Hepatocyte (in vitro differentiated cells): ENCODE measurements at regions not wholly inside any gene's neighbourhood (a gene's known extent, or its start where the extent isn't known, plus 50 kb on each side); places are given as distances from the start of the nearest gene placed in this dataset.

ENCODE experiments used
- DNase-seq: peaks from one replicate; pipeline ENCODE4 v3.0.0-alpha.2; 2016; ENCODE audit warnings: low spot score
- H2AFZ ChIP-seq: fragments of 200-600 bp; sonication (generic); 2 replicates; pipeline ENCODE4 v1.6.0; 2016; ENCODE audit warnings: antibody characterized with exemption, mild to moderate bottlenecking
- H3K27ac ChIP-seq: fragments of 200-600 bp; sonication (generic); 2 replicates; pipeline ENCODE4 v1.5.1; 2016; ENCODE audit warnings: mild to moderate bottlenecking
- H3K27me3 ChIP-seq: fragments of 200-600 bp; sonication (generic); 2 replicates; pipeline ENCODE4 v1.6.1; 2016
- H3K36me3 ChIP-seq: fragments of 200-600 bp; sonication (generic); replicated peaks from 2 replicates; pipeline ENCODE4 v1.5.1; 2016; ENCODE audit warnings: low read depth; ENCODE audit not compliant: insufficient read depth
- H3K4me1 ChIP-seq: fragments of 200-600 bp; sonication (generic); 2 replicates; pipeline ENCODE4 v1.5.1; 2016; ENCODE audit warnings: mild to moderate bottlenecking, moderate library complexity; ENCODE audit not compliant: insufficient read depth
- H3K4me2 ChIP-seq: fragments of 200-600 bp; sonication (generic); 2 replicates; pipeline ENCODE4 v1.6.0; 2016
- H3K4me3 ChIP-seq: fragments of 200-600 bp; sonication (generic); 2 replicates; pipeline ENCODE4 v1.5.1; 2016; ENCODE audit warnings: mild to moderate bottlenecking
- H3K79me2 ChIP-seq: fragments of 200-600 bp; sonication (generic); 2 replicates; pipeline ENCODE4 v1.6.0; 2017; ENCODE audit warnings: mild to moderate bottlenecking
- H3K9me2 ChIP-seq: fragments of 200-600 bp; sonication (generic); replicated peaks from 2 replicates; pipeline ENCODE4 v1.6.0; 2017; ENCODE audit warnings: mild to moderate bottlenecking; ENCODE audit not compliant: insufficient read depth
- H3K9me3 ChIP-seq: fragments of 200-600 bp; sonication (generic); 2 replicates; pipeline ENCODE4 v1.5.1; 2016; ENCODE audit warnings: low read depth, mild to moderate bottlenecking
- H4K20me1 ChIP-seq: fragments of 200-600 bp; sonication (generic); 2 replicates; pipeline ENCODE4 v1.6.0; 2016; ENCODE audit warnings: mild to moderate bottlenecking; ENCODE audit not compliant: insufficient read depth, poor library complexity, severe bottlenecking
- EZH2 ChIP-seq: fragments of 200-600 bp; sonication (generic); IDR thresholded peaks from 2 replicates; pipeline ENCODE4 v1.6.1; 2016; ENCODE audit warnings: antibody characterized with exemption, mild to moderate bottlenecking, borderline replicate concordance
- EZH2phosphoT487 ChIP-seq: fragments of 200-600 bp; sonication (generic); IDR thresholded peaks from one replicate; pipeline ENCODE4 v1.6.1; 2018; ENCODE audit warnings: antibody characterized with exemption, mild to moderate bottlenecking, low read depth, moderate library complexity; ENCODE audit not compliant: unreplicated experiment, severe bottlenecking
- WGBS: methylation state at CpG from one replicate; pipeline ENCODE4 v1.1.6; 2016; ENCODE audit warnings: low lambda C conversion rate; ENCODE audit errors: missing lambda C conversion rate; 5-methylcytosine and 5-hydroxymethylcytosine counted together
- TF ChIP-seq, protein P1 (sequence below): fragments of 200-600 bp; sonication (generic); IDR thresholded peaks from 2 replicates; pipeline ENCODE4 v1.5.1; 2016; ENCODE audit warnings: antibody characterized with exemption, mild to moderate bottlenecking; ENCODE audit not compliant: poor library complexity

DNA sequence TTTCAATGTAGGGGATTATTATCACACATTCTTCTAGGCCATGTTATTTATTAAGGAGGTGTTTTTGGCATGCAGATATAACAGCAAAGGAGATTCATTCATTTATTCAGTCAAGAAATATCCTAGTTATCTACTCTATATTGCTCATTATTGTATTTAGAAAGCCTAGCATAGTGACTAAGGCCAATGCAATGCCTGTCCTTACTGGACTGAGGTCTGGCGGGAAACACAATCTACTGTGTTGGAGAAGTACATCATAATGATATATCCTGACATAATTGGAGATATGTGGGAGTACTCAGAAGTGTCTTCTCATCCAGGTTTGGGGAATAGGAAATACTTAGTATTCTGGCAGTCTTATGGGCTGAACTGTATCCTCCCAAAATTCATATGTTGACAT lies 421.5 kb upstream of the USP24 start:
- H3K79me2 ChIP-seq = no peaks in the 10 kb centered on the region
- no peaks in the 10 kb centered on the region for H3K36me3 ChIP-seq
- H3K27me3 ChIP-seq = no peaks in the 10 kb centered on the region
- H3K4me1 ChIP-seq = peaks cover 7% of the 10 kb centered on the region
- no peaks in the 10 kb centered on the region for H3K9me3 ChIP-seq
- H3K4me3 ChIP-seq = no peak overlapping the region
- TF ChIP-seq, protein P1, sequence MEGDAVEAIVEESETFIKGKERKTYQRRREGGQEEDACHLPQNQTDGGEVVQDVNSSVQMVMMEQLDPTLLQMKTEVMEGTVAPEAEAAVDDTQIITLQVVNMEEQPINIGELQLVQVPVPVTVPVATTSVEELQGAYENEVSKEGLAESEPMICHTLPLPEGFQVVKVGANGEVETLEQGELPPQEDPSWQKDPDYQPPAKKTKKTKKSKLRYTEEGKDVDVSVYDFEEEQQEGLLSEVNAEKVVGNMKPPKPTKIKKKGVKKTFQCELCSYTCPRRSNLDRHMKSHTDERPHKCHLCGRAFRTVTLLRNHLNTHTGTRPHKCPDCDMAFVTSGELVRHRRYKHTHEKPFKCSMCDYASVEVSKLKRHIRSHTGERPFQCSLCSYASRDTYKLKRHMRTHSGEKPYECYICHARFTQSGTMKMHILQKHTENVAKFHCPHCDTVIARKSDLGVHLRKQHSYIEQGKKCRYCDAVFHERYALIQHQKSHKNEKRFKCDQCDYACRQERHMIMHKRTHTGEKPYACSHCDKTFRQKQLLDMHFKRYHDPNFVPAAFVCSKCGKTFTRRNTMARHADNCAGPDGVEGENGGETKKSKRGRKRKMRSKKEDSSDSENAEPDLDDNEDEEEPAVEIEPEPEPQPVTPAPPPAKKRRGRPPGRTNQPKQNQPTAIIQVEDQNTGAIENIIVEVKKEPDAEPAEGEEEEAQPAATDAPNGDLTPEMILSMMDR = no peak
- no peak for TF ChIP-seq EZH2phosphoT487
- TF ChIP-seq EZH2 = no peak
- no peaks in the 10 kb centered on the region for H3K9me2 ChIP-seq
- H3K27ac ChIP-seq = no peak overlapping the region
- no peaks in the 10 kb centered on the region for H4K20me1 ChIP-seq
- no peak for DNase-seq
- H3K4me2 ChIP-seq = no peak overlapping the region
- no peak overlapping the region for H2AFZ ChIP-seq
- WGBS = 94% methylated on average over 1 of the region's 1 CpG

DNA sequence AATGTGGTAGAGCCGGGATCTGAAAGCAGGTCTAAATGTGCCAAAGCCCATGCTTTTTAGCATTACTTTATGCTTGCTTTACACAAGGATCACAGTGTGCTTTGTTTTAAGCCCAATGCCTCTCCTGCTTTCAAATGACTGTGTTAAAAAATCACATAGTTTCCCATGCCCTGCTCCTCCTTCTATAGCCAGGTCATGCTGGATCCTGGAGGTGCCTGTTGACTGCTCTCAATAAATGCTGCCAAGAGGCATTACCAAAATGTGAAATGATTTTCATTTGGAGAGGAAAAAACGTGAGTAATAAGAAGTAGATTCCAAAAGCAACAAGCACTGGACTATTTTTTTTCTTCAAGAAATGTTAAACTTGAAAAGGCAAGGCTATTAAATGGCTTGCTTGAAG lies 420.7 kb upstream of the USP24 start:
- 38% methylated on average over 2 of the region's 2 CpGs for WGBS

DNA sequence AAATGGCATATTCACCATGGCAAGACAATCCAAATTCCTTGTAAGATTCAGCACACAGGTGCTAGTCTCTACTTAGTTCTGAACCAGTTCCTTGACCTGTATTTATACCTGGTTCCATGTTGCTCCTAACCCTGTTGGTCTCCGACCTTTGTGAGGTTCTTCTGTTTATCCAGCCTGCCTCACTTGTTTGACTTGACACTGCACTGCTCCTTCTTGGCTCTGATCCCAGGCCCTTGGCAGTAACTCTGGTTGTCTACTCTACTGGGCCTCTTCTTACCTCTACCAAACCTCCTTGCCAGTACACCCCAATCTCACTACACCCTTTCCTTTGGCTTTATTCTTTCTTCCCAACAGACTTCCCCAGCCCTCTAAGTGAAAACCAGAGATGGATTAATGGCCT lies 419.4 kb upstream of the USP24 start:
- Histone ChIP-seq H3K36me3 (no peaks in the 10 kb centered on the region), H3K27me3 (no peaks in the 10 kb centered on the region), H3K9me2 (no peaks in the 10 kb centered on the region), H3K9me3 (no peaks in the 10 kb centered on the region), H3K79me2 (no peaks in the 10 kb centered on the region), H3K4me1 (no peaks in the 10 kb centered on the region), H3K4me3 (no peak overlapping the region), H3K4me2 (no peak overlapping the region), H2AFZ (no peak overlapping the region), H3K27ac (no peak overlapping the region), H4K20me1 (no peaks in the 10 kb centered on the region)
- TF ChIP-seq EZH2 = no peak
- TF ChIP-seq, protein P1 = no peak
- TF ChIP-seq EZH2phosphoT487 = no peak
- WGBS = 88% methylated on average over 1 of the region's 1 CpG
- no peak for DNase-seq

More for the DNA sequence above, 420.7 kb upstream of the USP24 start:
- Histone ChIP-seq H3K27me3 (no peaks in the 10 kb centered on the region), H4K20me1 (no peaks in the 10 kb centered on the region), H3K9me2 (no peaks in the 10 kb centered on the region), H3K4me2 (no peak overlapping the region), H2AFZ (no peak overlapping the region), H3K79me2 (no peaks in the 10 kb centered on the region), H3K9me3 (no peaks in the 10 kb centered on the region), H3K4me3 (no peak overlapping the region), H3K27ac (no peak overlapping the region), H3K36me3 (no peaks in the 10 kb centered on the region), H3K4me1 (peaks cover 1% of the 10 kb centered on the region)
- no peak for DNase-seq
- TF ChIP-seq EZH2 (no peak), EZH2phosphoT487 (no peak)
- TF ChIP-seq, protein P1 = no peak

DNA sequence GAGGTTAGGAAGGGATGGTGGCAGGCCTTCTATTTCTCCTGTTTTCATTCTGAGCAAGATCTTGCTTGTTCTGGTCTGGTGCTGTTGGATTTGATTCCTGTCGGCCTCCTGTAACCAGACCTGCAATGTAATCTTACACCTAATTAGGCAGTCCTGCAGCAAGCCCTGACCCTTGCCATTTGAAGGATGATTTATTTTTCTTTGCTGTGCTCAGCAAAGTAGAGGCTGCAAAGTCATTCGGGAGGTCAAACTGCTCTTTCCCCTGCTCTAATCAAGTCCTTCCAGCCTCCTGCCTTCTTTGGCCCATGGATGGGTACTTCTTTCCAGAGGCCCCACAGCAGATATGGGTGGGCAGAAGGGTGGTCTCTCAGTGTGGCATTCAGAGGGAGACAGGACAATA lies 417.7 kb upstream of the USP24 start:
- Histone ChIP-seq H3K4me1 (no peaks in the 10 kb centered on the region), H3K36me3 (no peaks in the 10 kb centered on the region), H2AFZ (no peak overlapping the region), H3K4me2 (no peak overlapping the region), H3K79me2 (no peaks in the 10 kb centered on the region), H4K20me1 (no peaks in the 10 kb centered on the region), H3K9me2 (no peaks in the 10 kb centered on the region), H3K27ac (no peak overlapping the region), H3K4me3 (no peak overlapping the region), H3K27me3 (no peaks in the 10 kb centered on the region), H3K9me3 (no peaks in the 10 kb centered on the region)
- TF ChIP-seq EZH2 = no peak
- no peak for TF ChIP-seq EZH2phosphoT487
- WGBS = 18% methylated on average over 2 of the region's 2 CpGs
- DNase-seq = no peak
